Neuronal stem cell (in vitro differentiated cells): ENCODE measurements at regions not wholly inside any gene's neighbourhood (a gene's known extent, or its start where the extent isn't known, plus 50 kb on each side); places are given as distances from the start of the nearest gene placed in this dataset.
"Not testable (repeated sequence)": the region's sequence is repeated elsewhere in the genome, so short reads cannot be mapped to it uniquely, and the experiment has no call there.

Source experiments
- DNase-seq: peaks from one replicate; pipeline ENCODE4 v3.0.0-alpha.2; 2013; ENCODE audit warnings: low spot score
- H2AFZ ChIP-seq: one replicate; pipeline ENCODE4 v1.6.1; 2013; ENCODE audit warnings: mild to moderate bottlenecking, low read length, inconsistent platforms
- H2AK5ac ChIP-seq: 2 replicates; pipeline ENCODE4 v1.6.1; 2013; ENCODE audit warnings: low read depth, mild to moderate bottlenecking, inconsistent platforms, low read length, moderate library complexity, mixed read lengths
- H2BK120ac ChIP-seq: 2 replicates; pipeline ENCODE4 v1.6.1; 2013; ENCODE audit warnings: low read depth, mild to moderate bottlenecking, inconsistent platforms, low read length, moderate library complexity, mixed read lengths
- H2BK12ac ChIP-seq: one replicate; pipeline ENCODE4 v1.6.1; 2013; ENCODE audit warnings: low read length, inconsistent platforms
- H2BK15ac ChIP-seq: 2 replicates; pipeline ENCODE4 v1.6.1; 2013; ENCODE audit warnings: mild to moderate bottlenecking, low read length, inconsistent platforms, mixed read lengths
- H2BK5ac ChIP-seq: one replicate; pipeline ENCODE4 v1.6.1; 2013; ENCODE audit warnings: inconsistent platforms, mild to moderate bottlenecking, low read length, moderate library complexity
- H3K14ac ChIP-seq: one replicate; pipeline ENCODE4 v1.6.1; 2013; ENCODE audit warnings: low read length, inconsistent platforms
- H3K18ac ChIP-seq: 2 replicates; pipeline ENCODE4 v1.6.1; 2013; ENCODE audit warnings: low read length, inconsistent platforms
- H3K23ac ChIP-seq: 2 replicates; pipeline ENCODE4 v1.6.1; 2013; ENCODE audit warnings: low read depth, mild to moderate bottlenecking, mixed read lengths, low read length, inconsistent platforms; ENCODE audit not compliant: poor library complexity
- H3K27ac ChIP-seq: replicated peaks from 3 replicates; pipeline ENCODE4 v1.5.1; 2013; ENCODE audit warnings: low read length, inconsistent platforms
- H3K27me3 ChIP-seq, 3 experiments: 2 replicates each; pipeline ENCODE4 v1.6.1; 2013; ENCODE audit warnings: low read length in 3 of 3, mild to moderate bottlenecking in 2 of 3, inconsistent platforms in 1 of 3, low read depth in 1 of 3, mixed read lengths in 1 of 3, moderate library complexity in 1 of 3; ENCODE audit not compliant: control insufficient read depth in 3 of 3, insufficient read depth in 3 of 3
- H3K36me3 ChIP-seq, 2 donors: replicated peaks in 1 of 2; 2 replicates each; pipeline ENCODE4 v1.6.1; 2013; ENCODE audit warnings: low read length in 2 of 2; ENCODE audit not compliant: control insufficient read depth in 2 of 2, insufficient read depth in 2 of 2
- H3K4ac ChIP-seq: 2 replicates; pipeline ENCODE4 v1.6.1; 2013; ENCODE audit warnings: inconsistent platforms, mild to moderate bottlenecking, low read length, moderate library complexity
- H3K4me1 ChIP-seq, 2 donors: 1 replicate in 1 of 2; 2 replicates in 1 of 2; pipeline ENCODE4 v1.6.1; 2013; ENCODE audit warnings: low read length in 2 of 2, low read depth in 1 of 2; ENCODE audit not compliant: control insufficient read depth in 2 of 2, insufficient read depth in 1 of 2
- H3K4me2 ChIP-seq: one replicate; pipeline ENCODE4 v1.6.1; 2013; ENCODE audit warnings: mild to moderate bottlenecking, low read length, inconsistent platforms; ENCODE audit not compliant: insufficient read depth, poor library complexity, severe bottlenecking
- H3K4me3 ChIP-seq, 2 donors: 2 replicates each; pipeline ENCODE4 v1.5.1; 2013; ENCODE audit warnings: low read length in 2 of 2, mild to moderate bottlenecking in 2 of 2, inconsistent platforms in 1 of 2, moderate library complexity in 1 of 2
- H3K79me1 ChIP-seq: one replicate; pipeline ENCODE4 v1.6.1; 2013; ENCODE audit warnings: low read depth, mild to moderate bottlenecking, inconsistent platforms, low read length, moderate library complexity
- H3K9ac ChIP-seq: one replicate; pipeline ENCODE4 v1.6.1; 2013; ENCODE audit warnings: mild to moderate bottlenecking, low read depth, low read length, inconsistent platforms; ENCODE audit not compliant: poor library complexity
- H3K9me3 ChIP-seq, 2 donors: replicated peaks in 1 of 2; 2 replicates each; pipeline versions ENCODE3 to v1.6.1; 2013; ENCODE audit warnings: low read length in 2 of 2, mild to moderate bottlenecking in 2 of 2, inconsistent platforms in 1 of 2, low read depth in 1 of 2, mixed read lengths in 1 of 2, moderate library complexity in 1 of 2; ENCODE audit not compliant: control insufficient read depth in 2 of 2, insufficient read depth in 1 of 2
- H4K8ac ChIP-seq: one replicate; pipeline ENCODE4 v1.6.1; 2013; ENCODE audit warnings: low read depth, mild to moderate bottlenecking, inconsistent platforms, low read length, moderate library complexity
- H4K91ac ChIP-seq: one replicate; pipeline ENCODE4 v1.6.1; 2013; ENCODE audit warnings: low read length, low read depth, mild to moderate bottlenecking, inconsistent platforms; ENCODE audit not compliant: poor library complexity
- WGBS, 2 donors: extraction: QIAGEN DNeasy Blood & Tissue Kit; methylation state at CpG; one replicate each; pipeline ENCODE4 v1.1.7; 2013; ENCODE audit warnings: missing lambda C conversion rate in 2 of 2, mixed read lengths in 1 of 2; ENCODE audit not compliant: insufficient read length in 2 of 2, insufficient replicate concordance in 1 of 2; ENCODE audit errors: extremely low coverage in 2 of 2; 5-methylcytosine and 5-hydroxymethylcytosine counted together

DNA sequence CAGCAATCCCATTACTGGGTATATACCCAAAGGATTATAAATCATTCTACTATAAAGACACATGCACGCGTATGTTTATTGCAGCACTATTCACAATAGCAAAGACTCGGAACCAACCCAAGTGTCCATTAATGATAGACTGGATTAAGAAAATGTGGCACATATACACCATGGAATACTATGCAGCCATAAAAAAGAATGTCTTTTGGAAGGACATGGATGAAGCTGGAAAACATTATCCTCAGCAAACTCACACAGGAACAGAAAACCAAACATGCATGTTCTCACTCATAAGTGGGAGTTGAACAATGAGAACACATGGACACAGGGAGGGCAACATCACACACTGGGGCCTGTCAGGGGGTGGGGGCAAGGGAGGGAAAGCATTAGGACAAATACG is 143.7 kb upstream of the IVNS1ABP start:
- H4K8ac ChIP-seq, H3K4me2 ChIP-seq, H3K18ac ChIP-seq, H2BK120ac ChIP-seq, H3K23ac ChIP-seq, H3K27ac ChIP-seq, DNase-seq, H2AK5ac ChIP-seq, H3K27me3 ChIP-seq, H2BK12ac ChIP-seq, H3K4ac ChIP-seq, H4K91ac ChIP-seq, H3K4me1 ChIP-seq, H3K9ac ChIP-seq, H3K9me3 ChIP-seq, H2AFZ ChIP-seq, H3K79me1 ChIP-seq, H3K14ac ChIP-seq, H3K36me3 ChIP-seq, H2BK15ac ChIP-seq, H2BK5ac ChIP-seq, H3K4me3 ChIP-seq: not testable (repeated sequence)
- WGBS, 2 donors: no CpG with 5 or more reads among the region's 4 CpGs

DNA sequence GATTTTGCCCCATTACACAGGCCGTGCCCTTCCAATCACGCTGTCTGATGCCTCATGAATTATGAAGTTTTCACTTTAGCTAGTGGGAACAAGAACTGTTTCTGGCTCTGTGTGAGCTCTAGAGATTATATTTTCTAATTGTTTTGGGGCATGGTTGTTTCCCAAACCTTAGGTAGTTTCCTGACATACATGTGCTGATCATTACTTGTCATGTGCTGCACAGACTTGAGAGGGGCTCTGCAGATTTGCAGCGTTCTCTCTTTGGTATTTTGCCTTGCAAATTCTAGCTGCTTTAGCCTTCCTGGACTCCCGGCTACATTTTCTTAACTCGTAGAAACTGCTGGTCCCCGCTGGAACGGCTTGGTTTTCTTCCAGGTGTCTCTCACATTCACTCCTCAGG is 142.1 kb upstream of the IVNS1ABP start:
- H2BK5ac ChIP-seq: no peak overlapping the region
- no CpG with 5 or more reads among the region's 7 CpGs for WGBS, 2 donors

DNA sequence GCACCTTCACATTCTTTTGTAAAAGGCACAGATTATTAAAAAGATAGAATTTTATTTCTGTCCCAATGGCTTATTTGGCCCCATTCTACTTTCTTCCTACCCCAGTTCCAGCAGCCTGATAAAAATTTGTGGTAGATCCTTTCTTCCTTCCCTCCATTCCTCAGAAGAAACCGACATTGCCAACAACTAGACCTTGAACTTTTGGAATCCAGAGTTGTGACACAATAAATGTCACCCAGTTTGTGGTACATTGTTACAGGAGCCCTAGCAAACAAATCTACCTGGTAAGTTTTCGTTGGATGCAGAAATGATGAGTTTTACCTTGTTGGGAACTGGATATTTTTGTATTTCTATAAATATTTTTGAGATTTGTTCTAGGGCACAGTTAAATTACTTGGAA is 141.6 kb upstream of the IVNS1ABP start:
- Histone ChIP-seq H3K14ac (no peak overlapping the region), H2BK15ac (no peak overlapping the region), H2BK12ac (no peak overlapping the region), H3K18ac (no peak overlapping the region), H3K9ac (no peak overlapping the region), H4K8ac (no peak overlapping the region), H3K79me1 (no peaks in the 10 kb centered on the region), H3K4me2 (no peak overlapping the region), H2BK120ac (no peak overlapping the region), H3K4me1 (no peaks in the 10 kb centered on the region), H3K23ac (no peak overlapping the region), H3K9me3 (no peaks in the 10 kb centered on the region), H2AFZ (no peak overlapping the region), H3K27ac (no peak overlapping the region), H3K4ac (no peak overlapping the region), H2BK5ac (no peak overlapping the region), H2AK5ac (no peak overlapping the region), H4K91ac (no peak overlapping the region), H3K36me3 (no peaks in the 10 kb centered on the region), H3K27me3 (no peaks in the 10 kb centered on the region), H3K4me3 (no peak overlapping the region)
- DNase-seq: no peak
- WGBS, 2 donors: no CpG with 5 or more reads among the region's 2 CpGs

More for the DNA sequence above, 142.1 kb upstream of the IVNS1ABP start:
- no peak overlapping the region for H3K18ac ChIP-seq
- no peak overlapping the region for H3K4me3 ChIP-seq
- H3K14ac ChIP-seq: no peak overlapping the region
- H2AK5ac ChIP-seq: no peak overlapping the region
- no peaks in the 10 kb centered on the region for H3K79me1 ChIP-seq
- no peak overlapping the region for H2BK15ac ChIP-seq
- H2BK120ac ChIP-seq: no peak overlapping the region
- no peaks in the 10 kb centered on the region for H3K27me3 ChIP-seq
- H3K36me3 ChIP-seq: no peaks in the 10 kb centered on the region
- H3K23ac ChIP-seq: no peak overlapping the region
- H4K8ac ChIP-seq: no peak overlapping the region
- no peak overlapping the region for H3K4ac ChIP-seq
- H2AFZ ChIP-seq: no peak overlapping the region
- no peak overlapping the region for H2BK12ac ChIP-seq
- H3K27ac ChIP-seq: no peak overlapping the region
- H3K4me2 ChIP-seq: no peak overlapping the region
- H3K4me1 ChIP-seq: no peaks in the 10 kb centered on the region
- no peaks in the 10 kb centered on the region for H3K9me3 ChIP-seq
- no peak overlapping the region for H3K9ac ChIP-seq
- DNase-seq: no peak
- H4K91ac ChIP-seq: no peak overlapping the region

DNA sequence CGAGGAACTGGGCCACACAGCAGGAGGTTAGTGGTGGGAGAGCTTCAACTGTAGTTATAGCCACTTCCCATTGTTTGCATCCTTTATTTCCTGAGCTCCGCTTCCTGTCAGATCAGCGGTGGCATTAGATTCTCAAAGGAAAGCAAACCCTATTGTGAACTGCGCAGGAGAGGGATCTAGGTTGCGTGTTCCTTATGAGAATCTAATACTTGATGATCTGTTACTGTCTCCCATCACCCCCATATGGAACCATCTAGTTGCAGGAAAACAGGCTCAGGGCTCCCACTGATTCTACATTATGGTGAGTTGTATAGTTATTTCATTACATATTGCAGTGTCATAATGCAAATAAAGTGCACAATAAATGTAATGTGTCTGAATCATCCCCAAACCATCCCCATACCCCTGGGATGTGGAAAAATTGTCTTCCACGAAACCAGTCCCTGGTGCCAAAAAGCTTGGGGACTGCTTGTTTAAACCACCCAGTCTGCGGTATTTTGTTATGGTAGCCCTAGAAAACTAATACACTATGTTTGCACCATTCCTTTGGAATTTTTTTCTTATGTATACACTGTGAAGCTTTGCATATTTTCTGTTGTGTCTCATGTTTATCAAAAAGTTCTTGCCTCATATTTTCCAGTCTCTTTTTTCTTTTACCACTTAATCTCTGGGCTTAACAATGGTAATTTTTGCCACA is 136.6 kb upstream of the IVNS1ABP start:
- Histone ChIP-seq H3K27me3 (no peaks in the 10 kb centered on the region), H2AK5ac (no peak overlapping the region), H3K4me1 (peaks cover 4 to 5% of the 10 kb centered on the region in 2 donors), H3K79me1 (no peaks in the 10 kb centered on the region), H3K4me2 (no peak overlapping the region), H3K4ac (no peak overlapping the region), H3K14ac (no peak overlapping the region), H3K9me3 (no peaks in the 10 kb centered on the region), H3K23ac (no peak overlapping the region), H3K18ac (no peak overlapping the region), H3K36me3 (no peaks in the 10 kb centered on the region), H2BK120ac (no peak overlapping the region), H4K8ac (no peak overlapping the region), H4K91ac (no peak overlapping the region), H3K27ac (no peak overlapping the region), H3K4me3 (no peak overlapping the region), H3K9ac (no peak overlapping the region), H2AFZ (peak overlapping the region; percentile 41), H2BK5ac (no peak overlapping the region), H2BK15ac (no peak overlapping the region), H2BK12ac (no peak overlapping the region)
- DNase-seq: no peak
- no CpG with 5 or more reads among the region's 7 CpGs for WGBS, 2 donors
